NCI-H1930 (cell line): ENCODE measurements at regions not wholly inside any gene's neighbourhood (a gene's known extent, or its start where the extent isn't known, plus 50 kb on each side); places are given as distances from the start of the nearest gene placed in this dataset.
"Not testable (repeated sequence)": the region's sequence is repeated elsewhere in the genome, so short reads cannot be mapped to it uniquely, and the experiment has no call there.

Experiments
- DNase-seq, 2 experiments: peaks; one replicate each; lab custom pipeline; 2025; lab: John Stamatoyannopoulos, UW

- peak; percentile 15 to 50 for DNase-seq
Measured at GRCh38 chr12:92987362-92987761, 58.3 kb upstream of the EEA1 start.

GRCh38 chr12:92987846-92988621, 58.9 kb upstream of the EEA1 start:
- DNase-seq, result no peak

- DNase-seq, result no peak
Measured at GRCh38 chr12:92988622-92989130, 59.6 kb upstream of the EEA1 start.

DNA sequence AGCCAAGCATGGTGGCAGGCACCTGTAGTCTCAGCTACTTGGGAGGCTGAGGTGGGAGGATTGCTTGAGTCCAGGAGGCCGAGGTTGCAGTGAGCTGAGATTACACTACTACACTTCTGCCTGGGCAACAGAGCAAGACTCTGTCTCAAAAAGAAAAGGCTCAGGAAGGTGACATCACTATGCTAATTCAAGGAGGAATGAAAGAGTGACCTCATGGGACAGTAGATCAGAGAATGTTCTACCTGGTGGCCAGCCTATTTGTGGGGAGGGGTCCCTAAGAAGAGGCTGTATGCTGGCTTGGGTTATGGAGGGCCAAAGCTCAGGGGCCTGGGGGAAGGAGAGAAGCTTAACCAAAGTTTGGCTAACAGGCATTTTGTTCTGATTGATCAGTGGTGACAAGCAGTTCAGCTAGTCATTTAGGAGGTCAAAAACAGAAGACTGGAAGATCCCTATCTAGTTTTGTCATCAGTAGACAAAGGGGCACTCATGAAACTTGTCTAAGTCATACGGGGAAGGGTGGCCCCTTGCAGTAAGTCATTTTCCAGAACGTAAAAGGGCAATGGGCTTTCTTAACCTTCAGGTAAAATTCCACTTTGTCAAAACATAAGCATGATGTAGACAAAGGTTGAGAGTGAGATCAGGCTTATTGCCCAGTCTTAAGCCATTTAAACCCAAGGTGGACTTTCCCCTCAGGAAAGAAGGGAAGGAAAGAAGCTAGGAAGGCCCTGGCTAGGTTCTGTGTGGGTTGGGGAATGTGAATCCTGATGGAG, 60.8 kb upstream of the EEA1 start:
- DNase-seq, result no peak

DNA sequence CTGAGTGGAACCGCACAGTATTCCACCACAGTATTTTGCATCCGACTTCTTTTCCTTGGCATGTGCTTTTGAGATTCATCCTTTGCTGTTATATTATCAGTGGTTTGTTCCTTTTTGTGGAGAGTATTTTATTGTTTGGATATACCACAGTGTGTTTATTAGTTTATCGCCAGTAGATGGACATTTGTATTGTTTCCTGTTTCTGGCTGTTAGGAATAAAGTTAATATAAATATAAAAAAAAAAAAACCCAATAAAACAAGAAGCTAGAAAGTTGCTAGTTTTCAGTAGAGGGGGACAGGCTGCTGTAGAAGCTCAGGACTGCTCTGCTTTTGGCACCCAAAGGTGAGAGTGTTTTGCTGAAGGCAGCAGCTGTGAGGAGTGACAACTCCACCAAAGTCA, 62.0 kb upstream of the EEA1 start:
- DNase-seq, result no peak

- DNase-seq, result no peak
Measured at GRCh38 chr12:92992041-92992440, 62.9 kb upstream of the EEA1 start.

- DNase-seq, result no peak
Measured at GRCh38 chr12:92993259-92993658, 64.2 kb upstream of the EEA1 start.

GRCh38 chr12:92995258-92995903, 66.3 kb upstream of the EEA1 start:
- no peak for DNase-seq

DNA sequence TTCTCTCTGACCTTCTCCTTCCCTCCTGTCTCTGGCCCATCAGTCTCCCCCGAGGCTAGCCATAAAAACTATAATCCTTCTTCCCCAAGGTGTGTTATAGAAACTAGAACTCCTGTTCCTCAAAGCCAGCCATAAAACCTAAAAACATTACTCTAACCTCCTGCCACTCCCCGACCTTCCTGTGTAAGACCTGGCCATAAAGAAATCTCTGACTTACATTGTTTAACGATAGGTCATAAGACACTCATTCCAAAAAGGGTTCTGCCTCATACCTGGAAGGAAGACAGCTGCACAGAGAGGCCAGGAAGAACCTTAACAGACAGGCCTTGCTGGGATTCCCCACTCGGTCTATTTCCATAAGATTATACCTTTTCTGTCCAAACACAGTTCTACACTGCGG, 70.9 kb upstream of the EEA1 start:
- DNase-seq, result no peak

DNA sequence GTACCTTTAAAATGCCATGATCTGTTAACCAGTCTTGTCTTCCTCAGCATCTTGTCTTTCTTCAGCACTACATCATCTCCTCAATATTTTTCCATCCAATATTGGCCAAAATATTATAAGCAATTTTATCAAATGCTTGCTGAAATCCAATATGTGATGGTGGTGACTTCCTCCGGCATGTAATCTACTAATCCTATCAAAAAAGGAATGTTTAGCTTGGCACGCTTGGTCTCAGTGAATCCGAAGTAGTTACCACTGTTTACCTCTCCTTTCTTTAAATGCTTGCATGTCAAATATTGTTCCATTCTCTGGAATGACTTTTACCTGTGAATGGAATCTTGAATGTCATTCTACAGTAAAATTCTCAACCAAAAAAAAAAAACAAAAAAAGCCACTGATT, 72.3 kb upstream of the EEA1 start:
- no peak for DNase-seq

GRCh38 chr12:93002293-93003054, 73.4 kb upstream of the EEA1 start:
- no peak for DNase-seq

DNA sequence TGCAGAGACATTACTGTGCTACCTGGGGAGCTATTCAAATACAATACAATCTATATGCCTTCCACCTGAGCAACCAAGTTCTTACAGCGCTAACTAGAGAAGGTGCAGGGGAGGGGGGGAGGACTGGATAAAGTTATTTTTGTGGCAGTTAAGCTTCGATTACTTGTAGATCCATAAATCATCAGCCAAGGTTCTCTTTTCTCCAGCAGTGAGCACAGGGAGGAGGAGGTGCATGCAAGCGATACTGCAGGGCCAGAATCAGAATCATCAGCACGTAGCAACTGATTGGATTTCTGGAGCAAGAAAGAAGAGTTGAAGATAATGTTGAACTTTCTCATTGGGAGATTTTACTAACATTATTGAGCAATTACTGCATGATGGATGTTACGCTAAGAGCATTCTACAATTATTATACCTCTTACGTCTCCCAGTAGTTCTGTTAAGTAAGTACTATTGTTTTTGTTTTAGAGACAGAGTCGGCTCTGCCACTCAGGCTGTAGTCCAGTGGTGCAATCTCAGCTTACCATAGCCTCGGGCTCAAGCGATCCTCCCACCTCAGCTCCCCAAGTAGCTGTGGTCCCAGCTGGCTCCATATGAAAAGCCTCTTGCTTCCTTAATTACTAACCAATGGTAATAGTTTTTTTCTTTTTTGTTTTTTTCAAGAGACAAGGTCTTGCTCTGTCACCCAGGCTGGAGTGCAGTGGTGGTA, 74.6 kb upstream of the EEA1 start:
- DNase-seq, result no peak

GRCh38 chr12:93005928-93006392, 76.9 kb upstream of the EEA1 start:
- DNase-seq, result no peak

DNA sequence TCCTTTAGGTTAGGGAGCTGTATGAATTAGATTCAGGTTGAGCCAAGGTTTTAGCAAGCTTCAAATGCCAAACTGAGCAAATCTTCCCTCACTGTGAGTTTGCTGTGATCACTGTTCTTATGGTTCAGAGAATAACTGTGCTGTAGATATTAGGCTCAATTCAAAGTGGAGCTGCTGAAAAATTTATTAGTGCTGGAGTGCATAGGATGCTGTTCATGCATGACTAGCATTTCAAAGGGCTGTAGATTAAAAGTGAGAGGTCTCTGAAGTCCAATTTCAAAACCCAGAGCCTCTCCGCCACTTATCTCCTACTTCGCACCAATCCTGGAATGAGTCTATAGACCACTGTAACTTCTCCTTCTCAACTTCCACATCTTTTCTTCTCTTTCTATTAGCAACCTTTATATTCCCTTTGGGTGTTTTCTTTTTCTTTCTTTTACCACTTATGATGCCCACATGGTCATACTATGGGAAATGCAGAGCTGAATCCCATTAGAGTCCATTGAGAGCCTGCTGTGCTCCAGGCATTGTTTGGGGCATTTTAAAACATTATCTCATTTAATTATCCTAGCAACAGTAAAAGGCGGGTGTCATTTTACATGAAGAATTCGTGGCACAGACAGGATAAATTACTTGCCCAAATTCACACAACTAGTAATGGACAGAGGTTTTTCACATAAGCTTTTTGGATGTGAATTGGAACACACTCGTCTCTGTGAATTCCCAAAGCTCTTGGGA, 77.5 kb upstream of the EEA1 start:
- no peak for DNase-seq

GRCh38 chr12:93007544-93007943, 78.4 kb upstream of the EEA1 start:
- no peak for DNase-seq

DNA sequence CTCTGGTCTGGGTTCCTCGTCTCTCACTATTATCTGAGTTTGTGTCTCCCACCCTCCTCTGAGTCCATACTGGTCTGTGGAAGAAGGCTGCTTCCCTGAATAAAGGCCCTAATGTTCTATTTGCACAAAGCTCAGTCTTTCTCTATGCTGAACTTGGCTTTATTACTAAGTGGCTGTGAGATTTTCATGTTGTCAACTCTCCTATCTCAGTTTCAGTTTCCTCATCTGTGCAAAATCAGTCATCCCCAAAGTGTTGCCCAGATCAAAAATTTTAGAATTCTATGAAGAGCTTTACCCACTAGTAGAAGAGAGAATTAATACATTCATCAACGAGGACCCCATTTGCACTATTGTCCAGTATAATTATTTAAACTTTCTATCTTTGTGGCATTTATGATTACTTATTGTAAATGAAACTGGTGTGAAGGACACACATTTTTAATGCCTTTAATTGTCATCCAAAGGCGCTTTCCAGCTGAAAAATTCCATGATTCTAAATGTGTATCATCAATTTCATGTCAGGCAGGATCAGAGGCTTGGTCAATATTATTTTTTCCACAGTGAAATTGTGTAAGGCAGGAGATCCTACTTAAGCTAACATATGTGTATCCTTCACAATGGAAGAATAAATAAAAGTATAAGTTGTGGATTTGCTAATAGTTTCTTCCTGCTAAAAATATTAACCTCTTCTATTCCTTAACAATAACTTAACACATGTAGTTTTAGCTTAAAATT, 79.1 kb upstream of the EEA1 start:
- DNase-seq, result no peak

- not testable (repeated sequence) for DNase-seq
Measured at GRCh38 chr12:93008880-93009279, 79.8 kb upstream of the EEA1 start.

DNA sequence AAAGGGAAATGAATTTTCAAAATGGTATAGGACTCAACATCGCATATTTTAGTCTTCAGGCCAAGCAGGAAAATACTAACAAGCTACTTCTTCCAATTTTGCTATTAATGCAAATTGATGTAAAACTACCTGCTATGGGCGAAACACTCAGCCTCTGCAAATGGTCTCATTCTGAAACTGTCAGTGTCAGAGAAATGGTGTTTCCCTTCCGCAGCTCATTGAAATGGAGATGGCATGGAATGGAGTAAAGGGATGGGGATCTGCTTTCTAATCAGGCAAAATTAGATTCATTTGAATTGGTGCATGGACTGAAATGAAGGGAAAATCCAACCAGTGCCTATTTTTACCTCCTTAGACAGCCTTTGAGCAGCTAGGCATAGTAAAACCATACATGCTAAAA, 80.4 kb upstream of the EEA1 start:
- no peak for DNase-seq

GRCh38 chr12:93010461-93010860, 81.4 kb upstream of the EEA1 start:
- DNase-seq, result no peak

- no peak for DNase-seq
Measured at GRCh38 chr12:93011100-93011499, 82.0 kb upstream of the EEA1 start.
